OCI-LY1 (cell line): ENCODE measurements at regions not wholly inside any gene's neighbourhood (a gene's known extent, or its start where the extent isn't known, plus 50 kb on each side); places are given as distances from the start of the nearest gene placed in this dataset.

Experiments used
- CTCF ChIP-seq: fragments of 200-600 bp; sonication (generic), shearing (Covaris generic); IDR thresholded peaks from 2 replicates; pipeline ENCODE4 v1.5.1; 2017; ENCODE audit warnings: mild to moderate bottlenecking, antibody characterized with exemption, low read length, moderate library complexity, mixed read lengths
- EZH2 ChIP-seq: fragments of 200-600 bp; sonication (generic), shearing (Covaris generic); IDR thresholded peaks from 2 replicates; pipeline ENCODE4 v1.8.0; 2017; ENCODE audit warnings: borderline replicate concordance, mixed run types, mild to moderate bottlenecking, antibody characterized with exemption, low read length, moderate library complexity, mixed read lengths

DNA sequence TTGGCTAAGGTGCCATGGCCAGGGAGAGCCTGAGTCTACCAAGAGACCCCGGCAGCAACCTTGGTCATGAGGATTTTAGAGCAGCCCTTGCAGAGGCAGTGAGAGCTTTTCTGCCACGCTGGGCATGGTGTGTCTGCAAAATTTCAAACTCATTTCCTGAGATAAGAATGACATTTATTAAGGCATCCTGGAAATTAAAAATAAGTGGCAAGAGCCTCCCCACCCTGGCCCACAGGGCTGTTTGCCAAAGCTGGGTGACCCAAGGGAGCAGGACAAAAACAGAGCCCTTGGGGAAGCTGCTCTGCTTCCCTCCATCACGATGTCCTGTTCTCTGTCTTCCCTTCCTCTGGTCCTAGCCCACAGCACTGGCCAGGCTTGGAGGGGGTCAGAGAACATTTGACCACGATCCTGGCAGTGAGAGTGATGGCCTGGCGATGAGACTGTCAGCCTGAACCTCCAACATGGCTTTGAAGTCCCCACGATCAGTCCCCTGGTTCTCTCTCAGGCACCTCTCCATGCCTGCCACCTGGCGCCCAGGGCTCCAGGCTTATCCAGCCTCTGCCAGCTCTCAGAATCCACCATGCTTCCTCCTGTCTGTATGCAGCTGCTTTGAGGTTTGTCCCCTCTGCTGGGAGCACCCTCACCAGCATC, 68.9 kb upstream of the RMDN2 start:
- TF ChIP-seq EZH2 = no peak
- TF ChIP-seq CTCF = no peak
